Muscle of back (tissue), 3 donors: ENCODE measurements at regions not wholly inside any gene's neighbourhood (a gene's known extent, or its start where the extent isn't known, plus 50 kb on each side); places are given as distances from the start of the nearest gene placed in this dataset.
"Not testable (repeated sequence)": the region's sequence is repeated elsewhere in the genome, so short reads cannot be mapped to it uniquely, and the experiment has no call there.

Experiments
- DNase-seq, 3 donors: peaks; one replicate each; pipeline versions ENCODE4 v3.0.0 to v3.0.0-alpha.2; 2013

GRCh38 chr13:55572408-55572807, 1568.3 kb upstream of the PRR20A start:
- no peak for DNase-seq

GRCh38 chr13:55572862-55573261, 1567.9 kb upstream of the PRR20A start:
- no peak for DNase-seq

GRCh38 chr13:55573565-55573964, 1567.2 kb upstream of the PRR20A start:
- no peak for DNase-seq

GRCh38 chr13:55576389-55576788, 1564.3 kb upstream of the PRR20A start:
- DNase-seq: no peak

DNA sequence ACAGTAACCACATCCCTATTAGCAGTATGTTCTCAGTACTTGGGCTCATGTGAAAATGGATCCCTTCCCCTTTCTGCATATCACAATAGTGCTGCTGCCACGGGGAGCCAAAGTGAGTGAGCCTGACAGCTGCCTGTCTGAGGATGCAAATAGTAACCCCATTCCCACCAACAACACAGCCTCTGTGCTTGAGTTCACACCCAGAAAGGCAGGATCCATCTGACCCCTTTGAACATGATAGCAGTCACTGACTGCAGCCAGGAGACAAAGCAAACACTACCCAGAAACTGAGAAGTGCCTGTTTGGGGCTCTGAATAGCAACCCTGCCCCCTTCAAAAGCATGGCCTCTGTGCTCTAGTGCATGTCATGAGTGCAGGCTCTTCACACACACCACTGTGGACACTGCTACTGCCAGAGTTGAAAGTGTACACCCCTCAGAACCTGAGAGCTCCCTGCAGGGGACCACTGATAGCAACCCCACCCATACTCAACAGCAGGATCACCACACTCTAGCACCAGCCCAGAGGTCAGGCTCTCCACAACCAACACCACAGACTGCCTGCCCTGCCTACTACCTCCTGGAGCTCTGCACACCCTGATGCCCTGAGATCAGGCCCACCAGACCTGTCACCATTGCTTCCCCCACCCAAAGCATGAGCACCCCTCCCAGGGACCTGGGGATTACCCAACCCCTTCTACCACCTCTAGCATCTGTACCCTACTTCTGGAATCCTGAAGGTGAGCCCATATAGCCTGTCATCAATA, 1563.5 kb upstream of the PRR20A start:
- peak in 2 of 3 donors; percentile 0 to 3 for DNase-seq

GRCh38 chr13:55577847-55578210, 1562.9 kb upstream of the PRR20A start:
- DNase-seq: no peak

GRCh38 chr13:55582294-55582693, 1558.4 kb upstream of the PRR20A start:
- not testable (repeated sequence) for DNase-seq

DNA sequence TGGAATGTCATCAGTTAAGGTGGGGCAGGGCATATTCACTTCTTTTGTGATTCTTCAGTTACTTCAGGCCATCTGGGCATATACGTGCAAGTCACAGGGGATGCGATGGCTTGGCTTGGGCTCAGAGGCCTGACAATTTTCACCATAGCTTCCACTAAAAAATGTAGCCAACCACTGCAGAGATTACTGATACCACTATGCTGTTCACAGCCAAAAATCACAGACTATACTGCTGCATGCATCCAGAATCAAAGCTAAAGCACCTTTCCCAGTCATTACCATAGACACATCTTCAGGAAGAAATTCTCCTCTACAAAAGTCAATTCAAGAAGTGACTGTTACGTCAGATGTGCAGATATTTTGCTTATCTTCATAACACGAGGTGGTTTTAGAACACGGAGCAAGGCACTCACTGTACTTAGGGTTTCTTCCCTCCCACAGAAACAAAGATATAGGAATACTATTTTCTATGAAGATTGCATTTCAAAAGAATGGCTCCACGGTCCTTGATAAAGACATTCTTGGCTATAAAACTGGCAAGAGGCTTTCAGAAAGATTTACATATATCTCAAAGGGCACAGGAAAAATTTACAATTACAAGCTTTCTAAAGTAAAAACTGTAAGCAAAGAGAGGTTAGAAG, 1556.6 kb upstream of the PRR20A start:
- no peak for DNase-seq

GRCh38 chr13:55602784-55603183, 1537.9 kb upstream of the PRR20A start:
- DNase-seq: no peak

- DNase-seq: no peak
These were observed 1534.6 kb upstream of the PRR20A start for GRCh38 chr13:55606045-55606665.

- DNase-seq: peak in 1 of 3 donors; percentile 5
These were observed 1527.1 kb upstream of the PRR20A start for GRCh38 chr13:55613429-55614187.

GRCh38 chr13:55615081-55615480, 1525.6 kb upstream of the PRR20A start:
- DNase-seq: no peak

- no peak for DNase-seq
These were observed 1523.5 kb upstream of the PRR20A start for GRCh38 chr13:55617241-55617640.

- no peak for DNase-seq
These were observed 1513.5 kb upstream of the PRR20A start for GRCh38 chr13:55627221-55627620.

DNA sequence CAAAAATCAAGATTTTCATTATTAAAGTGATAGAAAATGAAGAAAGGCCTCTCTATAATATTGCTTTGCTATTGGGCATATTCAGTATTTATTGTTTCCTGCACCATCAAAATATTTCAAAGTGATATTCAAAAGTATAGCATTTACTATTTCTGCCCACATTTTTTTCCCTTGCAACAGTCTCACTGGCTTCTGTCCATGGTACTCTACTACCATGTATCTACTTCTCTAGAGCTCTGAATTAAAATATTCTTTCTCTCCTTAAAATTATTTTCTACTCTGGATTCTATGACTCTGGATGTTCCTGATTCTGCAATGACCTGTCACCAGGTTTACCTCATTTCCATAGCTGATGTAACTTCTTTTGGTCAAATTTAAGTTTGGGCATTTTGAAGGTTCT, 1508.3 kb upstream of the PRR20A start:
- no peak for DNase-seq

DNA sequence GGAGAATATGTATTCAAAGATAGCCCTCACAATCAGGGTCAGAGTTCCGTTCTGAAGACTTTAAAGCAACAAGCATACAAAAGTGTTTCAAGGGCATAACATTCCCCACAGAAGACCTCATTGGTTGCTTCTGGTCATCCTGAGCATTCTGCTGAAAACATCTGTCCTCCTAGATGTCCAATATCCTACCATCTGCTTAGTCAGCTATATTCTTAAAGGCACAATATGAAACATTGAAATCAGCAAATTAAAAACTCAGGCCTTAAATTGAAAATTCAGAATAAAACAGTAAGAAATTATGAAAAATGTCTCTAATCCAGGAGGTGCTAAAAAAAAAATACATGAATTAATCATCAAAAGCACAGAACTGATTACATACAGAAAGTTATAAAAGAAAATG, 1491.2 kb upstream of the PRR20A start:
- DNase-seq: no peak

- no peak for DNase-seq
These were observed 1488.1 kb upstream of the PRR20A start for GRCh38 chr13:55652657-55653056.

DNA sequence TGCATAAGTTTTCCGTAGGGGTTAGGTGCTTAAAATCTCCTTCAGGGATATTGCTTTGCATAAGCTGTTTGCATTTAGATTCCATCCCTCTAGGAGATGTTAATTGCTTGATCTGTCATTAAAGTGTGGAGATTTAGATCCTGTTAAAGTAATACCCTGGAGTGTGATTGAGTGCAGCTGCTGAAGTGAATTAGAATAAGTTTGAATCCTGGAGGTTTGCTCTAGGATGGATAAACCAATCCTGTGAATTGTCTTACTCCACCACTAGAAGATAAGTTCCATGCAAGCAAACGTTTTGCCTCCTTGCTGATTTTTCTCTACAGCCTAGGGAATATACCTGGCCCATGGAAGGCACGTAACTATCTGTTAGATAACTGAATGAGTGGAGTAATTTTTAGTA, 1487.2 kb upstream of the PRR20A start:
- DNase-seq: no peak

- no peak for DNase-seq
These were observed 1486.5 kb upstream of the PRR20A start for GRCh38 chr13:55654243-55654642.

DNA sequence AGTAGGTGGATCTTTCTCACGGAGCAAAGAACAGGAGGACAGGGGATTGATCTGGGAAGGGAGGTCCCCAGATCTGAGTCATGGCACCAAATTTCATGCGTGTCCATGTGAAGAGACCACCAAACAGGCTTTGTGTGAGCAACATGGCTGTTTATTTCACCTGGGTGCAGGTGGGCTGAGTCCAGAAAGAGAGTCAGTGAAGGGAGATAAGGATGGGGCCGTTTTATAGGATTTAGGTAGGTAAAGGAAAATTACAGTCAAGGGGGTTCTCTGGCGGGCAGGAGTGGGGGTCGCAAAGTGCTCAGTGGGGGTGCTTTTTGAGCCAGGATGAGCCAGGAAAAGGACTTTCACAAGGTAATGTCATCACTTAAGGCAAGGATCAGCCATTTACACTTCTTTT, 1480.5 kb upstream of the PRR20A start:
- DNase-seq: not testable (repeated sequence)

- DNase-seq: peak in 2 of 3 donors; percentile 26 to 50
These were observed 1479.9 kb upstream of the PRR20A start for GRCh38 chr13:55660851-55661250.

DNA sequence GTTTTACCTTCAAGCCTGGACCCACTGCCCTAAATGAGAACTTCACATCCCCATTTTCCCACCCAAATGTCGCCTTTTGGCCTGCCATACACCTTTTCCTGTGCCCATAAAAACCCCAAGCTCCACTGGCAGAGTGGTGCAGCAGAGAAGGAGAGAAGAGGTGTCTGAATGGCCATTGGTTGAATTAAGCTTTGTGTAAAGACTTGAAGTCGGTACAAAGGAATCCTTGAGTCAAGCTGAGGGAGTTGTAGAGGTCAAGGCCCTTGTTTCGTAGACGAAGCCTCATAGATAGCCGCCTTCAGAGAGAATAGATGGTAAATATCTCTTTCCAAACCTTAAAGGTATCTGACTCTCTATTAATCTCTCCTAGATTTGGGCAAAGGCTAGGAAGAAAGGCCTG, 1479.2 kb upstream of the PRR20A start:
- no peak for DNase-seq
